HT-29 (cell line): ENCODE measurements at regions not wholly inside any gene's neighbourhood (a gene's known extent, or its start where the extent isn't known, plus 50 kb on each side); places are given as distances from the start of the nearest gene placed in this dataset.
A peak's percentile ranks its signal among the peaks of the same experiment; 100 is the strongest.
"Not testable (repeated sequence)": the region's sequence is repeated elsewhere in the genome, so short reads cannot be mapped to it uniquely, and the experiment has no call there.

ENCODE experiments used
- DNase-seq: peaks from one replicate; pipeline ENCODE4 v3.0.0-alpha.2; 2015; ENCODE audit warnings: low spot score

DNA sequence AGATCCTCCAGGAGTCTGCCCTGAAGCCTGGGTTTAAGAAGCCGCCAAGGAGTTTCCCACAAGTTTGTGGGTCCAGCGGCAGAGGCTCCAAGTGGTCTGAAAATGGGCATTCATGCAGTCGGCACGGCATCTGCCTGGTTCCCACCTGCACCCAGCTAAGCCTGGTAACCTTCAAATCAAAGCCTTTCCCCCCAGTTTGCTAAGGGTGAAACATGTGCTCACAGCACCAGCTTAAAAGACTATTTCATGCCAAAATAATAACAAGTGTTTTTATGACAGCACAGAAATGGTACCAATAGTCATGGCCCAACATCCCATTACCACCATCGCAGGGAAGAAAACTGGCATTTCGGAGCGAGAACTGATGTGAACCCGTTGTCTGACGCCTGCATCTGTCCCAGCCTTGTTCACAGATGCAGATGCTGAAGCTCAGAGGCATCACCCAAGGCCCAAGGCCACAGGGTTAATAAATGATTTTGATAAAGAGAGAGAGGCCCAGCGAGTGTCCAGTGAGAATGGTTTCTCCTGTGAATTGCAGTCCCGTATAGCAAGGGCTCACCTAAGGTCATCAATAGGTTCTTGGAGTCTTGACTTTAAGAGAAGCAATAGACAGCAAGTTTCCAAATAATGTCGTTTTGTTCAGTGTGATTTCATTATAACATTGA, 188.0 kb upstream of the TPM1 start:
- DNase-seq, result no peak

DNA sequence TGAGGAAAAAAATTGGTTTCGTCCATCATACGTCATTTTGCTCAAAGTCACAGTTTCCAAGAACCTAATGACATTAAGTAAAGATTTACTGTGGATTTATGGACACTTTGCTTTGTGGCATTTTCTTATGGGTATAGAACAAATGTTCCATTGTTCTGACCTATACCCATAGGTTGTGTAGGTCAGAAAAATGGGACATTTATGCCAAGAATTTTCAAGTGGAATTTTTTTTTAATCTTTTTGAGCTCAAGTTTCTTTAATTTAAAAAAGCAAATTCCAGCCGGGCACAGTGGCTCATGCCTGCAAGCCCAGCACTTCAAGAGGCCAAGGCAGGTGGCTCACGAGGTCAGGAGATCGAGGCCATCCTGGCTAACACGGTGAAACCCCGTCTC, 187.5 kb upstream of the TPM1 start:
- no peak for DNase-seq

DNA sequence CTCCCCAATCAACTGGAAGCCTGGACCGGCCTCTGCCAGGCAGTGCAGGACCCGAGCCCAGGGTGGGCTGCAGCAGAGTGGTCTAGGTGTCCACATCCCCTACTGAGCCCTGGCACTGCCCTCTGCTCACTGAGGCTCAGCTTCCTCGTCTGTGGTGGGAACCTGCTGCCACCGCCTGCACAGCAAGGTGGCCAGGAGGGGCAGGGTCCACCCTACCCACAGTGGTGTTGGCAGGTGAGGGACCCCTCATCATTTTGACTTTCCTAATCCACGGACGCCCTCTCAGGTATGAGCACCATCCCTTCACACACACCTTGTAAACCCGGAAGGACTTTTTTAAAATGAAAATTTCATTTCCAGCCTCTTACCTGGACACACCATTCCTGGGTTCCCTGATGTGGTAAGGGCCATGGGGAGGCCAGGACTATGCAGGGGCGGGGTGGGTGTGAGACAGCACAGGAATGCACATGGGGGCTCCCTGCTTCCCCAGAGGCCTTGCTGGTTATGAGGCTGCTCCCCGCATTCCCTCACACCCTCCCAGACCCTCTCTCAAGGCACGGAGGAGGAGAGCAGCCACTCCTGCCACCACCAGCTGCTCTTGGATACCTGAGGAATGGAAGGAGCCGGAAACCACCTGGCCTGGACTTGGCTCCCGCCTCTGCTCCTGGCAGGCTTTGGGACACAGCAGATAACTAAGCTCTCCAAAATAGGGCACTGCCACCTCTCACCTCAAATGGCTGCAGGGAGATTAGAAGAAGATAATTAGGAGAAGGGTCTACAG, 185.9 kb upstream of the TPM1 start:
- no peak for DNase-seq

DNA sequence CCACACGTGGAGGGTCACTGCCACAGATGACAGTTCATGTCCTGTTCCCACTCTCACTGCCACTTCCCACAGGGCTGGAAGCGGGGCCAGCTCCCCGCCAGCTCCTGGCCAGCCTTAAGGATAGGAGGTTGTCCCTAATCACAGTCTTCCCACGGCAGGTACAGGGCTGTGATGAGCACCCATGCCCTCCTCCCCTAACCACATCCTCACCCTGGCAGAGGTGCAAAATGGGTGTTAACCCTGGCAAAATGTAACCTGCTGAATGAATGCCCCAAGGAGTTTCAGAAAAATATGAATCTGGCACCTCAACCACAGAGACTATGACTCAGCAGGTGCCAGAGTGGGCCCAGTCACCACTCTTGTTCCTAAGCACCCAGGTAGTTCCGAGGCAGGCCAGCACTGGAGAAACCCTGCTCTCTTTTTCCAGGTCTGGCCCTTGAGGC, 185.1 kb upstream of the TPM1 start:
- DNase-seq, result no peak

DNA sequence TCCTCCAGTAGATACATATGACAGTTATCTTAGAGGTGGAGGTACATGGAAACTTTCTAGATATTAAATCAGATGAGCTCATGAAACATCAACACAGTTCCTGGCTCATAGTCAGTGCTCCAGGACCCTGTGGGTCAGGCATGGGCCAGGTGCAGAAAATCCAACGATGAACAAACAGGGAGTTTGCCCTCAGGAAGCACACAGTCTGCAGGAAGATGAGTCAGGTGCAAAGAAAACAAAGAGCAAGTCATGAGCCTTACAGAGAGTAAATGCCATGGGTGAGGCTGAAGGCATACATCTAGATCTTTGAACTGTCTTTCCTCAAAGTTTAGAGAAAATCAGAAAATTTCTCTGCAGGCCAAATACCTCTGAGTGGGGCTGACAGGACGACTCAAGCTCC, 184.2 kb upstream of the TPM1 start:
- DNase-seq, result no peak

DNA sequence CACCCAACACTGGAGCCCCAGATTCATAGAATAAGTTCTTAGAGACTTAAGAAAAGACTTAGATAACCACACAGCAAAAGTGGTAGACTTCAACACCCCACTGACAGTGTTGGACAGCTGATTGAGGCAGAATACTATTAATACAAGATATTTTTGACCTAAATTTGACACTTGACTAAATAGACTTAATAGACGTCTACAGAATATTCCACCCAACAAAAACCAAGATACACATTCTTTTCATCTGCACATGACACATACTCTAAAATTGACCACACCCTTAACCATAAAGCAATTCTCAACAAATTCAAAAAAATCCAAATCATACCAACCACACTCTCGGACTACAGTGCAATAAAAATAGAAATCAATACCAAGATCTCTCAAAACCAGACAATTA, 179.8 kb upstream of the TPM1 start:
- no peak for DNase-seq

DNA sequence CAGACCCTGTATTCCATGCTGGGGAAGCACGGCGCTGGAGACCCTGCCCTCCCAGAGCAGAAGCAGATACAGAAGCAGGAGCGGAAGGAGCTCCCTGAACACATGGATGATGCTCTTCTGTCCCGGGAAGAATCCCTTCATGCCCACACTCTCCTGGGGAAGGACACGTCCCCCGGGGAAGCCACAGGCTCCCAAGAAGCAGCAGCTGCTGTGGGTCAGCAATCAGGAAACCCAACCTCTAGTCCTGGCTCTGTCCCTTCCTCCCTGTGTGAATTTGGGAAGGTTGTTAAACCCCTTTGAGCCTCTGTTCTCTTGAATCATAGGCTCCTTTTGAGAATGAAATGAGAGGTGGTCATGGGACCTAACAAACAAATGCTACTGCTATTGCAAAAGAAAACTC, 176.2 kb upstream of the TPM1 start:
- DNase-seq, result no peak

DNA sequence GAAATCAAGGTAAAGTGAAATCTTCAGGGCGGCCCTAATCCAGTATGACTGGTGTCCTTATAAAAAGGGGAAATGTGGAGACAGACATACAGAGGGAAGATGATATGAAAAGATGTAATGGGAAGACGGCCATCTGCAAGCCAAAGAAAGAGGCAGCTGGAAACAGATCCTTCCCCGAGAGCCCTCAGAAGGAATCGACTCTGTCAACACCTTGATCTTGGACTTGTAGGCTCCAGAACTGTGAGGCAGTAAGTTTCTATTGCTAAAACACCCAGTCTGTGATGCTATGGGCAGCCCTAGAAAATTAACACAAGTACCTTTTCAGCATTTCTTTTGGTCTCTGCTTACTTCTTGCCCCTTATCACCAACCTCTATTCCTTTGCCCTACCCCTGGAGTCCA, 174.7 kb upstream of the TPM1 start:
- DNase-seq, result no peak

DNA sequence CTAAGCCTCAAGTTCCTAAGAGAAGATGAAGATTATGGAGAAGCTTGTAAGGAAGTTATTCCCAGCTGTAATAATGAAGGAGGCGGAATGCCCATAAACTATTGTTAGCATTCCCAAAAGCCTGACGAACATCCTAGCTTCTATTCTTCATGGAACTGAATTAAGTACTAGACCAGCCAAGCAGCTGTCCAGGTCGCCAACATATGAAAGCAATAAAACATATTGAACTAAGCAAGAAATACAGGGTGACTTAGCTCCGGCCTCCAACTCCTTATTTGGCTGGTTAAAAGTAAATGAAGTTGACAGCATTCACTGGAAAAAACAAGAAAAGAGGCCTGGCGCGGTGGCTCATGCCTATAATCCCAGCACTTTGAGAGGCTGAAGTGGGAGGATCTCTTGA, 174.0 kb upstream of the TPM1 start:
- DNase-seq, result no peak

DNA sequence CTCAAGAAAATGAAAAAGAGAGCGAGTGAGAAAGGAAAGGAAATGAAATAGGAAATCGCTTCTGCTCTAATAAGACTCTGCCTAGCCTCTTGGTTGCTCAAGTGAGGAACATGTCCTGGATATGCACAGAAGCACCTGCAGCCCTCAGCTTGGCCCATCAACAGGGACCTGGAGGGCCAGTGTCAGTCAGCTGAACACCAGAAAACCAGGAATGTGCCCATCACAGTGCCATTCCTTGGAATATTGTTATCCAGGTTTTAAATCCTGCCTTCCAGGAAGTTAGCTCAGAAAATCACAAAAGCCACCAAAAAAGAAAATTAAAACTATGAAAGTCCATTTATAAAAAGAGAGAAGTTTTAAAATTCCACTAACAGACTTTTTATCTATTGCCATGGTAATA, 173.4 kb upstream of the TPM1 start:
- DNase-seq, result no peak

DNA sequence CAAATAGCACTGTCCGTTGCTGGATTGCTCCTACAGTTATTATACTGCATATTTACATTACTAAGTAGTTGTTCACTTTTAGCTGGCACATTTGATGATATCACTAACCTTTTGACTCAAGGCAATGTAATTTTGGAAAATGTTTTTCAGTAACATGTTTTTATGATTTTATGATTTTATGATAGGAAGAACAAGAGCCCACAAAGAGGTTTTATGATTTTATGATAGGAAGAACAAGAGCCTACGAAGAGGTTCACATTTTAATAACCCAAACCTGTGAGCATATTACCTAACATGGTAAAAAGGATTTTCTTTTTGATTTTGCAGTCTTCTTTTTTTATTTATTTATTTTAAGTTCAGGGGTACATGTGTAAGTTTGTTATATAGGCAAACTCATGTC, 172.3 kb upstream of the TPM1 start:
- DNase-seq, result no peak

DNA sequence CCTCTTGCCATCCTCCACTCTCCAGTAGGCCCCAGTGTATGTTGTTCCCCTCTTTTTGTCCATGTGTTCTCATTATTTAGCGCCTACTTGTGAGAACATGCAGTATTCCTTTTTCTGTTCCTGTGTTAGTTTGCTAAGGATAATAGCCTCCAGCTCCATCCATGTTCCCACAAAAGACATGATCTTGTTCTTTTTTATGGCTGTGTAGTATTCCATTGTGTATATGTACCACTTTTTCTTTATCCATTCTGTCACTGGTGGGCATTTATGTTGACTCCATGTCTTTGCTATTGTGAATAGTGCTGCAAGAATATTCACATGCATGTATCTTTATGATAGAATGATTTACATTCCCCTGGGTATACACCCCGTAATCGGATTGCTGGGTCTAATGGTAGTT, 171.8 kb upstream of the TPM1 start:
- DNase-seq, result not testable (repeated sequence)

DNA sequence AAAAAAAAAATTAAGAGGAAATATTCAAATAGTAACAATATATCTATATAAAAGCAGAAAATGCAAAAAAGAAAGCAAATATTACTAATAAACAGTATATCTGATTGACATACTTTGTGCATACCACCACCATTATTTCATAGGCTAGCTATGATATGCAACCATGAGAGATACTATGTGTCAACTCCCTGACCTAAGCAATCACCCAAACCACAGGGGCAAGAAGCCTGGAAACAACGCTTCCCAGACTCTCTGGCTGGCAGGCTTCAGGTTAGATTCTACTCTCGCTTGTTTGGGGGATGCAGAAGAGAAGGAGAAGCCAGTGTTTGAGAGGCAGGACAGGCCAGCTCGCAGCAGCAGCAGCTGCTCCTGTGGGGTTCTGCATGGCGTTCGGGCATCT, 169.3 kb upstream of the TPM1 start:
- DNase-seq, result no peak

DNA sequence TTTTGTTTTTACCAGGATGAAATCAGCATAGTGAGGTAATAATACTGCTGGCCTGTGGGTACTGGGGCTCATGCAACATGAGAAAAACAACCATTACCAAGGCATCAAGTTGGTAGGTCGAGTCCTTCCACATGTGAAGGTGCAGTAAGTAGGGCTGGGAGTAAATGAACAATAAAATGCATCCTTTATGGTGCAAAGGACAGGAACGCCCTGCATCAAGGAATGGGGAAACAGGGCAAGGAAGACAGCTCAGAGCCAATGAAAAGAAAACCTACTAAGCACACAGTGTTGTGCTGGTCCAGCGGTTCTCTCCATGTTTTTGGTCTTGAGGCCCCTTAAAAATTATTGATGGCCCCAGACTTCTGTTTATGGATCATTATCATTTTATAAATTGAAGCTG, 168.5 kb upstream of the TPM1 start:
- DNase-seq, result no peak

DNA sequence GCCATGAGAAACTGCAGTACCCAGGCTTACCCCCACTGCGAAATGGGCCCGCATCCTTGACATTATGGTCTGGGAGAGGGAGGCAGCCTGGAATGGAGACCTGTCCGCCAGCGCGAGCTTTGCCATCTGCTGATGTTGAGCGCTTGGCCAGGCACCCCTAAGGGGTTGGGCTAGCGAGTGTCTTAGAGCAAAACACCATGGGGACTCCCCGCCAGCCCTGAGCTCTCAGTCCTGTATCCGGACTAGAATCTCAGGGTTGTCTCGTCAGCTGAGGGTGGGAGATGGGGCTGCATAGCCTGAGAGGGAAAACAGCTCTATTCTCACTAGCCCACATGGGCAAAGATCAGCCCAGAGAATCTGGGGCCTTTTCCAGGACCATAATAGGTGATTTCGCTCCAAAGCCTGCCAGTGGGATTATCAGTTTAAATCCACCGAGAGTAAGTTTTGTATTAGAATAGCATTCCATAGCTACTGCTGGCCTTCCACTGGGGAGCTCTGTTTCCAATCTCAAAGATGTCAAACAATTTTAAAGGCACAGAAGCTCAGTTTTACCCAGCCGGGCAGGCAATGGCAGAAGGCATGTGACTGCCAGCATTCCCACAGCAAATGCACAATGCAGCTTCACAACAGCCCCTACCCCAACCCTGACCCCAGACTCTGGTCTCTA, 167.5 kb upstream of the TPM1 start:
- DNase-seq, result no peak

DNA sequence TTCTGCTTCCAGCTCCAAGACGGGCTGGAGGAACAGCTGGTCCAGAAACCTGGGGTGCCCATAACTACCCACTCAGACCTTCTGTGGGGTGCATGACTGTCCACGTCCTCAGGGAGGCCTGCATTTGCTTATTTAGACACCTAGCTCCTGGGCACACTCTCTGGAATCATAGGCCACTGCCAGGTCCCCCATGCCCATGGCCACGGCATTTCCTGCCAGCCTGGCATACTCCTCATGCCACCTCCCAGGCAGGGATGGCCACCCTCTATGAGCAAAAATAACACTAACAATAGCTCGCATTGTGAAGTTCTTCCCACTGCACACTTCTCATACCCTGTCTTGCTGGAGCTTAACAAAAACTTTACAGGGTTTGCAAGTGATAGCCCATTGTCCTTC, 166.9 kb upstream of the TPM1 start:
- no peak for DNase-seq

DNA sequence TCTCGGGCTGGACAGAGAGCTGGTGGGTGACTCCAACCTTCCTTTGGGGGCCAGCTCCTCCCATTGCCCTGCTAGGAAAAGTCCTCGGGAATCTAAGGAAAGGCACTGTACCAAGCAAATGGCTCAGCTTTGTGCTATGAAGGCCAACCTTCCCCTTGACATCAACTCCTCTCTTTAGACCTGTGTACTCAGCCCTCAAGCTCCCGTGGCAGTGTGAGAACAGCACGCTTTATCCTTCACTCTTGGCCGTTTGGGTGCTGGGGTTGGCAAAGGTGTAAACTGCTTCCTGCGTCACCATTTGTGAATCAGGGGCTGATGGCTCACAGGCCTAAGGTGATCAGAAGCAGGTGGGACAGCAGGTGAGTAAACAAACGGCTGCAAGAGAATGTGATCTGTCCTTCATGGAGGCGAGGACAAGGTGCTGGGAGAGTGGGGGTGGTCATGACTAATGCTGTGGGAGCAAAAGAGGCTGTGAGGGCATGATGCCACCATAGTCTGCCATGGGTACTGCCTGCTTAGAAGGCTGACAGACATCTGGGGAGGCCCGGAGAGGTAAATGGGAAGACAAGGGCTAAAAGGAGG, 165.2 kb upstream of the TPM1 start:
- peak; percentile 12 for DNase-seq

DNA sequence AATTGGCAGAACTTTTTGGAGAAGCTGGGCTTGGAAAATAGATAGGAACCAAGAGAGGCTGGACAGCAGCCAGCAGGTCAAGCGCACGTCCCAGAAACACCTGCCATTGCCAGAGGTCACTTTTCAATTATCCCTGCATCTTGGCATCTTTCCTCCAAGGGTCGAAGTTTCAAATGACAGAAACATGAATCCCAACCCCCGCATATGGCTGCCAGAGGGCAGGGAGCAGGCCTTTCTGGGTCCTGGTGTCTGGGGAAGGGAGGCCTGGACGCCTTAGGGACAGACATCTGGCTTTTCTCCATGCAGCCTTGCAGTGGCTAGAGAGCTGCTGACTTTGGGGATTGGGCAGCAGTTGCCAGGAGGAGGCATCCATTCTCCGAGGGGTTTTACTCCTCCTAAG, 164.5 kb upstream of the TPM1 start:
- no peak for DNase-seq

DNA sequence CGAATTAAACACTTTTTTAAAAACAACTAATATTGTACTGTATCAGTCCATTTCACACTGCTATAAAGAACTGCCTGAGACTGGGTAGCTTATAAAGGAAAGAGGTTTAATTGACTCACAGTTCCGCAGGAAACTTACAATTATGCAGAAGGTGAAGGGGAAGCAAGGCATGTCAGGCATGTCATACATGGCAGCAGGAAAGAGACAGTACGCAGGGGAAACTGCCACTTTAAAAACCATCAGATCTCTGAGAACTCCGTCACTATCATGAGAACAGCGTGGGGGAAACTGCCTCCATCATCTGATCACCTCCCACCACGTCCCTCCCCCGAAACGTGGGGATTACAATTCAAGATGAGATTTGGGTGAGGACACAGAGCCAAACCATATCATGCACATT, 162.8 kb upstream of the TPM1 start:
- no peak for DNase-seq

DNA sequence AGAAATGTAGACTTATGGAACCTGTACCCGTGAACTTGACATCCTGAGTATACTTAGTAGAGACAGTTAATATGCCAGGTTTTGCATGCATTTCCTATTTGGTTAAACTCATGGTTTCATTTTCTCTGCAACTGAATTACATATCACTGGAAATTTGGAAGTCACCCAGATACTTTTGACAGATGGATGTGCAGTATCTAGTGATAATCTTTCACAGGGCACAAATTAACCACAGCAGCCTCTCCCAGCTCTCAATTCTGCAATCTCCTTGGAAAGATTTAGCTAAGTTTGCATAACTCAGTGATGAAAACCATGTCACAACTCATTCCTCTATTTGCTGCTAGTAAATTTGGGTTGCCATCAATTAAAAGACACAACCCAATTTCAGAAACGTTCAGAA, 162.3 kb upstream of the TPM1 start:
- no peak for DNase-seq

DNA sequence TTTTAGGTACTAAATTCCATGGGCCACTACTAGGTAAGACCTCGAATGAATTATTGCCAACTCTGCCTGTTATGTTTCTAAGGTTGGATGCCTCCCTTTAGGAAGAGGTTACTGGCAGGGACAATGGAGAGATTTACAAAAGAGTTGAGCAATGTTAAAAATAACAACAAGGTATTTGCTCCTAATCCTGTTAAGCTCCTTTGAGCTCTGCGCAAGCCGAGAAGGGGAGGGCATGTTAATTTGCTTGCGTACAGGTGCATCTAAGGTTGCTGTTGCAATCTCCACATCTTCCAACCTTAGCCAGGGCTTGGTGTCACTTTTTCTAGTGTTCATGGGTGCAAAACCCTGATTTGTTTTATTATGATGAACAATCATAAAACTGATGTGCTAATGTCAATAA, 161.5 kb upstream of the TPM1 start:
- no peak for DNase-seq

DNA sequence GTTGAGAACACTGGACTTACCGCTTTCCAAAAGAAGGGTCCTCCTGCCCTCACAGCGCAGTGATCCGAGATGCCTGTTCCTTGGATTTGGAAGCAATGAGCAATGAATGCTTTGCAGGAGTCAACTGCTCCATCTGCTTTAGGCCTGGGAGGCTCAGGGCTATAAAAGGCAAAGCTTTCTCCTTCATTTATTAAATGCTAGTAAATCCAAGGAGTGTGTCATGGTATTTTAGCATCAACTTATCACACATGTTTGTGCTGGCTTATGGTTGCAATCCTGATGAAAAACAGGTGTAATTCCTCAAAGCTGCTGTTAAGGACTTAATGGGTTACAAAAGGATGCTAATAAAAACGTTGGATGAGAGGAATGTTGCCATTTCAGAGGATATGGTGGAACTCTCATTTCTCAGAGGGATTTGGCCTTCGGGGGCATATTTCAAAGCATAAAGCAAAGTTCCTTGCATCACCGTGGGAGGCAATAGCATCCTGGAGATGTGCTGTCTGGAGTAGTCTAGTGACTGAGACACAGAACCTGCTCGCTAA, 158.5 kb upstream of the TPM1 start:
- no peak for DNase-seq
